Endothelial cell (in vitro differentiated cells): ENCODE measurements at regions not wholly inside any gene's neighbourhood (a gene's known extent, or its start where the extent isn't known, plus 50 kb on each side); places are given as distances from the start of the nearest gene placed in this dataset.
A peak's percentile ranks its signal among the peaks of the same experiment; 100 is the strongest.

Experiments
- DNase-seq: peaks from one replicate; pipeline ENCODE4 v3.0.0; 2021; ENCODE audit warnings: low spot score
- H3K27ac Mint-ChIP-seq: one replicate; pipeline ENCODE4 v1.8.0; 2021; ENCODE audit warnings: mixed read lengths, inconsistent platforms; ENCODE audit not compliant: unreplicated experiment
- H3K27me3 Mint-ChIP-seq: one replicate; pipeline ENCODE4 v1.8.0; 2021; ENCODE audit warnings: mild to moderate bottlenecking, moderate library complexity, mixed read lengths, inconsistent platforms; ENCODE audit not compliant: unreplicated experiment
- H3K36me3 Mint-ChIP-seq: one replicate; pipeline ENCODE4 v1.8.0; 2021; ENCODE audit warnings: mild to moderate bottlenecking, low read depth, mixed read lengths, inconsistent platforms; ENCODE audit not compliant: unreplicated experiment
- H3K4me1 Mint-ChIP-seq: one replicate; pipeline ENCODE4 v1.8.0; 2021; ENCODE audit warnings: mild to moderate bottlenecking, mixed read lengths, inconsistent platforms; ENCODE audit not compliant: unreplicated experiment
- H3K4me3 Mint-ChIP-seq: one replicate; pipeline ENCODE4 v1.8.0; 2021; ENCODE audit warnings: mild to moderate bottlenecking, mixed read lengths, inconsistent platforms; ENCODE audit not compliant: unreplicated experiment
- H3K9me3 Mint-ChIP-seq: one replicate; pipeline ENCODE4 v1.8.0; 2021; ENCODE audit warnings: mixed read lengths, inconsistent platforms; ENCODE audit not compliant: unreplicated experiment
- CTCF ChIP-seq: fragments of 200-600 bp; sonication (generic); IDR thresholded peaks from one replicate; pipeline ENCODE4 v1.5.0; 2021; ENCODE audit warnings: antibody characterized with exemption; ENCODE audit not compliant: unreplicated experiment

GRCh38 chr7:110569486-110570205 lies 521.3 kb upstream of the LRRN3 start:
- Mint-ChIP-seq H3K27ac (no peak overlapping the region), H3K9me3 (no peaks in the 10 kb centered on the region), H3K27me3 (peaks cover 1% of the 10 kb centered on the region), H3K4me1 (peaks cover 2% of the 10 kb centered on the region), H3K36me3 (no peaks in the 10 kb centered on the region), H3K4me3 (no peak overlapping the region)
- DNase-seq = no peak
- no peak for TF ChIP-seq CTCF

GRCh38 chr7:110573862-110574528 lies 516.9 kb upstream of the LRRN3 start:
- Mint-ChIP-seq H3K4me1 (peaks cover 7% of the 10 kb centered on the region), H3K4me3 (no peak overlapping the region), H3K27me3 (no peaks in the 10 kb centered on the region), H3K27ac (no peak overlapping the region), H3K9me3 (no peaks in the 10 kb centered on the region), H3K36me3 (no peaks in the 10 kb centered on the region)
- no peak for TF ChIP-seq CTCF
- DNase-seq = no peak

- Mint-ChIP-seq H3K4me1 (peaks cover 17% of the 10 kb centered on the region), H3K27ac (peak overlapping the region; percentile 28), H3K27me3 (no peaks in the 10 kb centered on the region), H3K4me3 (no peak overlapping the region), H3K36me3 (peaks cover 4% of the 10 kb centered on the region), H3K9me3 (no peaks in the 10 kb centered on the region)
- TF ChIP-seq CTCF = no peak
- DNase-seq = no peak
These were observed 503.6 kb upstream of the LRRN3 start for GRCh38 chr7:110587294-110587693.

GRCh38 chr7:110590415-110590814 lies 500.5 kb upstream of the LRRN3 start:
- Mint-ChIP-seq H3K4me1 (peaks cover 19% of the 10 kb centered on the region), H3K27ac (no peak overlapping the region), H3K9me3 (no peaks in the 10 kb centered on the region), H3K4me3 (no peak overlapping the region), H3K36me3 (peaks cover 4% of the 10 kb centered on the region), H3K27me3 (no peaks in the 10 kb centered on the region)
- no peak for TF ChIP-seq CTCF
- no peak for DNase-seq

GRCh38 chr7:110591341-110591740 lies 499.6 kb upstream of the LRRN3 start:
- Mint-ChIP-seq H3K36me3 (peaks cover 4% of the 10 kb centered on the region), H3K27me3 (no peaks in the 10 kb centered on the region), H3K4me3 (no peak overlapping the region), H3K27ac (no peak overlapping the region), H3K4me1 (peaks cover 19% of the 10 kb centered on the region), H3K9me3 (no peaks in the 10 kb centered on the region)
- TF ChIP-seq CTCF = no peak
- DNase-seq = no peak
